Upper lobe of left lung (tissue), 6 donors: ENCODE measurements at regions not wholly inside any gene's neighbourhood (a gene's known extent, or its start where the extent isn't known, plus 50 kb on each side); places are given as distances from the start of the nearest gene placed in this dataset.

Experiments used
- ATAC-seq, 2 donors: fragments of 200-7000 bp; cut with Tn5 transposase; one replicate each; pipeline ENCODE4 v1.9.1; 2022; ENCODE audit warnings: mild to moderate bottlenecking in 2 of 2, moderate library complexity in 2 of 2; ENCODE audit not compliant: low FRiP score in 2 of 2
- DNase-seq, 2 donors: peaks; one replicate each; pipeline ENCODE4 v3.0.0-alpha.2; 2019 to 2020
- H3K27ac ChIP-seq, 4 donors: fragments of 200-600 bp; sonication (generic); one replicate each; pipeline ENCODE4 v1.5.1; 2016 to 2019
- H3K27me3 ChIP-seq, 4 donors: fragments of 200-600 bp; sonication (generic); one replicate each; pipeline ENCODE4 v1.5.1; 2017 to 2019
- H3K36me3 ChIP-seq, 4 donors: fragments of 200-600 bp; sonication (generic); one replicate each; pipeline ENCODE4 v1.5.1; 2016 to 2019
- H3K4me1 ChIP-seq, 4 donors: fragments of 200-600 bp; sonication (generic); one replicate each; pipeline ENCODE4 v1.5.1; 2018 to 2019
- H3K4me3 ChIP-seq, 4 donors: fragments of 200-600 bp; sonication (generic); one replicate each; pipeline ENCODE4 v1.5.1; 2017 to 2019; ENCODE audit warnings: mild to moderate bottlenecking in 2 of 4, moderate library complexity in 1 of 4
- H3K9me3 ChIP-seq, 4 donors: fragments of 200-600 bp; sonication (generic); one replicate each; pipeline ENCODE4 v1.5.1; 2018 to 2019
- CTCF ChIP-seq, 6 experiments: fragments of 450-650 bp in 4 of 6; fragments of 200-600 bp in 2 of 6; sonication (generic) in 2 of 6; IDR thresholded peaks; one replicate each; pipeline ENCODE4 v1.5.1; 2016 to 2019; ENCODE audit warnings: antibody characterized with exemption in 6 of 6
- EP300 ChIP-seq, 4 donors: sonication (generic); formaldehyde crosslinking; IDR thresholded peaks; one replicate each; pipeline ENCODE4 v1.5.1; 2017; ENCODE audit warnings: antibody characterized with exemption in 4 of 4, control low read depth in 2 of 4
- POLR2A ChIP-seq, 4 donors: fragments of 450-650 bp; IDR thresholded peaks; one replicate each; pipeline ENCODE4 v1.5.1; 2016 to 2017; ENCODE audit warnings: antibody characterized with exemption in 4 of 4, mild to moderate bottlenecking in 2 of 4
- POLR2AphosphoS5 ChIP-seq, 2 donors: sonication (generic); formaldehyde crosslinking; IDR thresholded peaks; one replicate each; pipeline ENCODE4 v1.5.1; 2017; ENCODE audit warnings: antibody characterized with exemption in 2 of 2
- WGBS, 2 donors: methylation state at CpG; one replicate each; pipeline ENCODE4 v1.1.5; 2017 to 2018; 5-methylcytosine and 5-hydroxymethylcytosine counted together
- donor health status: DM: no; HTN: no; CAD: no; lungs with moderate emphysema.
- donor health status: DM: no; HTN: yes; CAD: no; lungs with severe emphysema.

GRCh38 chr12:124385219-124385969 is 90.5 kb downstream of the RFLNA start:
- ATAC-seq: no peak
- no peak for TF ChIP-seq EP300 (IDR thresholded peaks at IDR 0.05)
- TF ChIP-seq POLR2AphosphoS5 (IDR thresholded peaks at IDR 0.05): no peak
- no peak for TF ChIP-seq CTCF (IDR thresholded peaks at IDR 0.05)
- TF ChIP-seq POLR2A (IDR thresholded peaks at IDR 0.05): no peak
- DNase-seq: peak in 1 of 2 donors; percentile 80
- H3K4me1 ChIP-seq: peaks cover 60 to 89% (median 66%) of the 10 kb centered on the region in 4 donors
- H3K27me3 ChIP-seq: no peaks in the 10 kb centered on the region
- 84 to 88% methylated on average over 10 to 31 of the region's 32 CpGs for WGBS, 2 donors
- peaks cover 3 to 51% (median 25%) of the 10 kb centered on the region in 4 donors for H3K36me3 ChIP-seq
- H3K9me3 ChIP-seq: no peaks in the 10 kb centered on the region
- H3K4me3 ChIP-seq: no peak overlapping the region
- H3K27ac ChIP-seq: peak overlapping the region in 2 of 4 donors; percentile 38 to 91

- DNase-seq: peak in 1 of 2 donors; percentile 80
- Histone ChIP-seq H3K9me3 (no peaks in the 10 kb centered on the region), H3K4me1 (peaks cover 60 to 89% (median 66%) of the 10 kb centered on the region in 4 donors), H3K27me3 (no peaks in the 10 kb centered on the region), H3K27ac (peak overlapping the region in 2 of 4 donors; percentile 88 to 89), H3K36me3 (peaks cover 6 to 59% (median 29%) of the 10 kb centered on the region in 4 donors), H3K4me3 (no peak overlapping the region)
- ATAC-seq: no peak
- WGBS, 2 donors: 78 to 89% methylated on average over 8 to 20 of the region's 20 CpGs
- TF ChIP-seq POLR2A (IDR thresholded peaks at IDR 0.05): no peak
- TF ChIP-seq EP300 (IDR thresholded peaks at IDR 0.05): no peak
- TF ChIP-seq POLR2AphosphoS5 (IDR thresholded peaks at IDR 0.05): peak in 1 of 2 donors; percentile 6
Observed at GRCh38 chr12:124384299-124384894, 89.5 kb downstream of the RFLNA start.

- DNase-seq (peak in 1 of 2 donors; percentile 36), ATAC-seq (no peak)
- no peak for TF ChIP-seq EP300 (IDR thresholded peaks at IDR 0.05)
- no peak for TF ChIP-seq POLR2A (IDR thresholded peaks at IDR 0.05)
- TF ChIP-seq POLR2AphosphoS5 (IDR thresholded peaks at IDR 0.05): no peak
- TF ChIP-seq CTCF (IDR thresholded peaks at IDR 0.05): no peak
- H3K27ac ChIP-seq: peak overlapping the region; percentile 75 to 89 (median 88)
- H3K27me3 ChIP-seq: no peaks in the 10 kb centered on the region
- H3K9me3 ChIP-seq: no peaks in the 10 kb centered on the region
- H3K4me1 ChIP-seq: peaks cover 53 to 87% (median 64%) of the 10 kb centered on the region in 4 donors
- peaks cover 7 to 73% (median 42%) of the 10 kb centered on the region in 4 donors for H3K36me3 ChIP-seq
- no peak overlapping the region for H3K4me3 ChIP-seq
- 95% methylated on average over 10 of the region's 10 CpGs; no CpG with 5 or more reads in 1 of the 2 donors for WGBS, 2 donors
Observed at GRCh38 chr12:124383028-124383427, 88.1 kb downstream of the RFLNA start.

GRCh38 chr12:124381456-124382296 is 86.8 kb downstream of the RFLNA start:
- peak; percentile 87 to 89 for ATAC-seq
- peaks cover 7 to 82% (median 55%) of the 10 kb centered on the region in 4 donors for H3K36me3 ChIP-seq

More at GRCh38 chr12:124381456-124382296, 86.8 kb downstream of the RFLNA start:
- peak overlapping the region; percentile 75 to 89 (median 88) for H3K27ac ChIP-seq
- H3K9me3 ChIP-seq: no peaks in the 10 kb centered on the region
- TF ChIP-seq CTCF (IDR thresholded peaks at IDR 0.05) (no peak), EP300 (IDR thresholded peaks at IDR 0.05) (peak in 3 of 4 donors; percentile 38 to 92 (median 87)), POLR2A (IDR thresholded peaks at IDR 0.05) (peak in 1 of 4 donors; percentile 33), POLR2AphosphoS5 (IDR thresholded peaks at IDR 0.05) (peak; percentile 95 to 97)
- no peaks in the 10 kb centered on the region for H3K27me3 ChIP-seq
- H3K4me1 ChIP-seq: peaks cover 42 to 74% (median 51%) of the 10 kb centered on the region in 4 donors
- peak; percentile 96 to 97 for DNase-seq
- no peak overlapping the region for H3K4me3 ChIP-seq
- 26% methylated on average over 14 to 24 of the region's 25 CpGs for WGBS, 2 donors
